GM21717 (cell line): ENCODE measurements at regions not wholly inside any gene's neighbourhood (a gene's known extent, or its start where the extent isn't known, plus 50 kb on each side); places are given as distances from the start of the nearest gene placed in this dataset.
A peak's percentile ranks its signal among the peaks of the same experiment; 100 is the strongest.
"Not testable (repeated sequence)": the region's sequence is repeated elsewhere in the genome, so short reads cannot be mapped to it uniquely, and the experiment has no call there.

ENCODE experiments used
- ATAC-seq: cut with Tn5 transposase; IDR thresholded peaks from one replicate; pipeline ENCODE4 v1.9.1; 2021; ENCODE audit warnings: mild to moderate bottlenecking, moderate library complexity; ENCODE audit not compliant: unreplicated experiment

- ATAC-seq: not testable (repeated sequence)
Observed at GRCh38 chr1:168457296-168457695, 86.5 kb downstream of the XCL2 start.

DNA sequence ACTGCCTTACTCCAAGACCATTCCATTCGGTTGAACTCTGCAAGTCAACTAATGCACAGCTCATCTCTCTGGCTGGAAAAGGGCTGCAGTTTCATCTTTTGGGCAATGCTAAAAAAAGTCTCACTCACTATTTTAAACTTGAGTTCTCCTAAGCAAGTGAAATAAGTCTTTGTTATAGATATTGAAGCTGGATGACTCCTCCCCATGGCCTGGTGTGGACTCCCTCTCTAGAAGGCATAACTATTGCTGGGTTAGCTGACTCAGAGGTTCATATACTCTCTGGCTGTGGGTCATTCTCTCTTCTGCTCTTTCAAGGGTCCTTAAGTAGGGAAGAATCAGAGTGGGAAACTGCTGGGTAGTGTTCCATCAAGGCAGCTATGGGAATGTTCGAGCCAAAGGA, 88.0 kb downstream of the XCL2 start:
- no peak for ATAC-seq

DNA sequence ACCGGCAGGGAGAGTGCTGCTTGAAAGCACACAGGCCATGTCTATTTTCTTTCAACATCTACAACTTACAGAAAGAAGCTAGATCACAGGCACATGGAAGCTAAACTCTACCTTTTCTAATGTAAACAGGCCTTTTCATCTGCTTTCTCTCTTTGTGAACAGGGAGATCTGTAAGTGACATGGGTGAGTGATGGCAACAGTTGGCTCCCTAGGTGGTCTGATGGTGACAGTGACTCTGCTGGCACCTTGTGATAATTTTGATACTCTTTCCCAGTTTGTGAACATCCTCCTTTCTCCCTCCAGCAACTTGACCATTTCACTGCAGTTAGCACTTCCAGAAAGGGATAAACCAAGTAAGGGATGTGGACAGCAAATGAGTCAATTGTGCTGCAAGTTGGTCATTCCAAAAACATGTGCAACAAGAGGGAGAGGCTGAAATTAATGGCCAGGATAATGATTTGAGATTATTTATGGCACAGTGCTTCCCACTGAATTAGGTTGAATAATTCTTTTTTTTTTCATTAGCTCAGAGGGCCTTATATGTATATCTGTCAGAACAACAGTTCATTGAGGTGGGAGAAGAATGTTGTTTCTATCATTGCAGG, 89.5 kb downstream of the XCL2 start:
- no peak for ATAC-seq

- no peak for ATAC-seq
Observed at GRCh38 chr1:168453056-168453455, 90.7 kb downstream of the XCL2 start.

- no peak for ATAC-seq
Observed at GRCh38 chr1:168452329-168452728, 91.5 kb downstream of the XCL2 start.

- ATAC-seq: no peak
Observed at GRCh38 chr1:168447871-168448270, 95.9 kb downstream of the XCL2 start.

GRCh38 chr1:168446081-168446480, 97.7 kb downstream of the XCL2 start:
- no peak for ATAC-seq

DNA sequence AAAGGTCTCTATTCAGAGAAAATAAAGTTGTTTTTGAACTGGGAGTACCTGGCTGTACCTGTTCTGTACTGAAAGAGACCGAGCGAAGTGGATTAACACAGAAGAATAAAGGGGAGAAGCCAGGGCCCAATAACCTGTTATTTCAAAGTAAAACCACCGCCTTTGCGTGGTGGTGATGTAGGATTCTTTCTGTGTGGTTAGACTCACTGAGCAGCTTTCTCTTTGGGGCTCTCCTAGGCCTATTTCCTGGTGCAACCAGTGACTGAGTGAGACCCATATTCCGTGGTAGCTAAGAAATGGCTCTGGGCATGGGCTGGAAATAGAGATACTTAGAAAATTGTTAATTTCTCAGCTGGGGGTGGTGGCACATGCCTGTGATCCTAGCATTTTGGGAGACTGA, 99.9 kb downstream of the XCL2 start:
- no peak for ATAC-seq

DNA sequence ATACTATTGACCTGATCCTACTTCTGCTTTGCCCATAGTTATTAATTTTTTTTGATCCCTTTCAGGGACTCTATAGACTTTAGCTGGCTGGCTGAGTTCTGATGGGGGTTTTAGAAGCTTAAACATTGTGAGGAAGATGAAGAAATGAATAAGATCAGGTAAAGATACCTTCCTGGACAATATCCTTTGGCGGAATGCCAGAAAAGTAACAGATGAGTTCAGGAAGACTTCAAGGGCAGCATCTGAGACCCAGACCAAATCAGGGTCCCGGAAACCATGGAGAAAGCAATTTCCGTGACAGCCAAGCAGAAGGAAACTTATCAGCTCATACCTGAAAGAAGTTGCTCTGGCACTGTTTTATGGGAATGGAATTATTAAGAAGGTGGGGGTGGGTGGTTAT, 100.4 kb downstream of the XCL2 start:
- no peak for ATAC-seq

DNA sequence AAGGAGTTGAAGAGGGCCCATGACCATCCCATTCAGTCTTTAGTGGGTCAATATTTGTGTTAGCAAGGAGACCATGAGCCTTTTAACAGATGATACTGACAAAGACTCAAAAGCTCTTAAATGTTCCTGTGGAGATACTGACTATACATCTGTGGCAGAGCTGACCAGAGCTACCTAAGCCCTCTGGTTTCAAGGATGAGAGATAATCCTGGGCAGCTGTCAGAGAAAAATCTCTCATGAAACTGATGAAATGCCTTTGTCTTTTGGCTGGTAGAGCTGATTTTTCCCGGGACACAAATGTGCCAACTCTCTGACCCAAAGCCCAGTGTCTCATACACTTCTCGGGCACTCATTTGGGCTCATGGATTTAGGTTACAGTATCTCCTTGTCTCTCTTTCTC, 100.9 kb downstream of the XCL2 start:
- ATAC-seq: no peak

- ATAC-seq: no peak
Observed at GRCh38 chr1:168441745-168442144, 102.1 kb downstream of the XCL2 start.

- peak; percentile 76 for ATAC-seq
Observed at GRCh38 chr1:168439456-168440375, 104.1 kb downstream of the XCL2 start.

DNA sequence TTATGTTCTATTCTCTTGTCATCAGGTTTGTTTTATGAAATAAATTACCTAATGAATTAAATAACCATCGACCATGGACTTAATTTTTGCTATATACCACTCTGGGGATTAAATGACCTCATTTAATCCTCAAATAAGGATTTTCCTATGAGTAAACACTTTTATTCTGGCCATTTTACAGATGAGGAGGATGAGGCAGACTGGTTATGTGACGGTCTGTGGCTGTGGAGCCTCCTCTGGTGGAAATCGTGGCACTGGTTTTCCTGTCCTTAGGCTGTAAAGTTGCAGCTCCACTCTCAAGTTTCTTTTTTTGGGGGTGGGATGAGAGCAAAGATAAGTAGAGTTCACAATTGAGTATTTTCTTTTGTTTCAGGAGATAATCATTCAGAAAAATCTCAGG, 105.2 kb downstream of the XCL2 start:
- ATAC-seq: no peak

DNA sequence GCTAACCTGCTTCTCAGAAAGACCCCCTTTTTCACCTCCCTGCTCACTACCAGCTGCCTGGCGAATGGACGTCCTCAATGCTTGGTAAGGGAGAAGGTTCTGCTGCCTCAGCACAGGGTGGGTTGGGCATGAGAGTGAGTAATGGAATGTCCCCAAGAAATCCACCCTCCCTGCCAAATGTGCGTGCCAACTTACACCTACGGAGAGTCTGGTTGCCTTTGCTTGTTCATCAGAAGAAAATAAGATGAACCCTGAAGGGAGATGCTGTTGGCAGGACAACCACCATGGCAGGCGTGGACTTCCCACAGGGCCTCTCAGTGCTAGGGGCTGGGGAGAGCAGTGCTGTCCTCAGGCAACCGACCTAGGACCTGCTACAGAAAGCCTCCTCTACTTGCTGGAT, 106.0 kb downstream of the XCL2 start:
- no peak for ATAC-seq

DNA sequence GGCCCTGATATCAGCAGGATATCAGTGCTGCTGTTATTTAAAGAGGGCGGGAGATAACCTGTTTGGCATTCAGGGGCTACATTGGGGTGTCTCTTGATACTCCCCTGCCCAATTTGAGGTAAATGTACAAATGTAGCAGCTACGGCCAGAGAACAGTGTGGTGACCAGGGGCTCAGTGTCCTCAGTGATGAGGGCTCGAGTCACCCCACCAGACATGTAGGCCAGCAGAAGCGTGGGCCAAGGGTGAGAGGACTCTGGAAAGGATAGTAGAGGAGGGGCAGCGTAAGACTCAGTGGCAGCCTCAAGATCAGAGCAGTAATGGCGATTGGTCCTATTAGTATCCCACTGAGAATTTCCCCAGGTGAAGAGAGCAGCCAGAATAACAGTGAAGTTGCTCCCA, 108.4 kb downstream of the XCL2 start:
- no peak for ATAC-seq

DNA sequence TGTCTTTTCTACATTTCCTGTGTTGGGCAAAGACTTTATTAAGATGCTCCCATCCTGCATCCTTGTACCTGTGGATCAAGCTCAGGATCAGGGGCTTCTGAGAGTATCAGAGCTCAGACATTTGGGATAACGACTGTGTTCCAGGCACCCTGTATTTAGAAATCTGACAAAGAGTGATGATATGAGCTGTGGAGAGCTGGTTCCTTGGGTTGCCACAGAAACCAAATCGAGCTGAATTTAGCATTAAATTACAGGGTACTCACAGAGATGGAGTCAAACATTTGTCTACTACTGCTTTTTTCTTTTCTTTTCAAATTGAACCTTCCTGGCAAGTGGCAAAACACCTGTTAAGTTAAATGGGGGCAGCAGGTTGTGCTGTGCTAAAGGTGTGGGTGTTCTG, 110.6 kb downstream of the XCL2 start:
- ATAC-seq: no peak

- no peak for ATAC-seq
Observed at GRCh38 chr1:168431882-168432281, 111.9 kb downstream of the XCL2 start.

- no peak for ATAC-seq
Observed at GRCh38 chr1:168430321-168430720, 113.5 kb downstream of the XCL2 start.

DNA sequence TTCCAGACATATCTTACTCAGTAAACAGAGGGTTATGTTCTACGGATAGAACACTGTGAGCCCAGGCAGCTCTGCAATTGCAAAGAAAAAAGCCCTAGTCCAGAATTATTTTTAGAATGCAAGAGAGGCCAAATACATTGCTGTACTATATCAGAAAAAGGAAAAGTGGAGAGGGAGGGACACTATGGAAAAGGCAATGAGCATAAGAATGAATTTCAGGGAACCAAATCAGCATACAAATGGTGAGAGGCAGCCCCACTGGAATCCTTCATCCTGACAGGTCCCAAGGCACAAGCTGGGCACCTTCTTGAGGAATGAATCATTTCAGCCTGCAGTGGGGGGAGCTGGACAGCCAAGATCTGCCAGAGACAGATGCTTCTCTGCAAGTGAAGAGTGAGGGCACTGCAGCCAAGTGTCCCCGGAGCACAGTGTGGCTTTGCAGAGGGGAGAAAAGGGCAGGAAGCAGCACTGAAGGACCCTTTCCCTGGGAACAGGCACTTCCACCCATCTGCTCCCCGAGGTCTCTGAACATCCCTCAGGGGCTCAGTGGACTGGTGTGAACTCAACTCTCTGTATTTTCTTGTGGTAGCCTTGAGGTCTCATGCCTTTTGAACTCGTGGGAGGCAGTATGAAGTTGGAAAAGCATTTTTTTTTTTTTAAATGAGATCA, 115.6 kb downstream of the XCL2 start:
- ATAC-seq: no peak

DNA sequence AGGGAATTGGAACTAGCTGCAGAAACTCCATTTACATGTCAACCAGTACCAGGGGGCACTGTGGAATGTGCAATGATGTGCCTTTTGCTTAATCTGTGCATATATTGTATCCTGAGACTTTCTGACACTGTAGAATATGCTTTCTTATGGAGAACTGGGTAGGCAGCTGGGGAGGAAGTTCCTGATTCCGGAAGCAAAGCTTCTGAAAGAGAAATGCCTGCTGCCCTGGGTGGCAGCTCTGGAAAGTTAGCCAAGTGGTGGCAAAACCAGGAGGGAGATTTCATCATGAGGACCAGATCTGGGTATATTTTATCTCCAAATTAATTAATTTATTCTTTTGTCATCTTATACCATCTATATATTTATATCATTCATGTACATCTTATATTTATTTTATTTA, 116.7 kb downstream of the XCL2 start:
- ATAC-seq: no peak

- no peak for ATAC-seq
Observed at GRCh38 chr1:168424281-168424680, 119.5 kb downstream of the XCL2 start.
